Fibroblast of lung (primary cell): ENCODE measurements at regions not wholly inside any gene's neighbourhood (a gene's known extent, or its start where the extent isn't known, plus 50 kb on each side); places are given as distances from the start of the nearest gene placed in this dataset.

Experiments
- DNase-seq, 2 donors: peaks; one replicate each; pipeline versions ENCODE4 v3.0.0 to v3.0.0-alpha.2; 2010; ENCODE audit warnings: low read depth in 2 of 2
- H2AFZ ChIP-seq: 2 replicates; pipeline ENCODE4 v1.5.1; 2012; ENCODE audit warnings: low read length, control low read depth, inconsistent platforms
- H3K27ac ChIP-seq: 2 replicates; pipeline ENCODE4 v1.5.1; 2011; ENCODE audit warnings: low read length, control low read depth; ENCODE audit not compliant: insufficient read depth
- H3K27me3 ChIP-seq: 2 replicates; pipeline ENCODE4 v1.5.1; 2011; ENCODE audit warnings: mild to moderate bottlenecking, low read length; ENCODE audit not compliant: control insufficient read depth, insufficient read depth
- H3K36me3 ChIP-seq: 2 replicates; pipeline ENCODE4 v1.5.1; 2011; ENCODE audit warnings: low read length; ENCODE audit not compliant: control insufficient read depth, insufficient read depth
- H3K4me1 ChIP-seq: 2 replicates; pipeline ENCODE4 v1.5.1; 2011; ENCODE audit warnings: low read length; ENCODE audit not compliant: control insufficient read depth, insufficient read depth; ENCODE audit errors: extremely low read depth
- H3K4me2 ChIP-seq: 2 replicates; pipeline ENCODE4 v1.5.1; 2011; ENCODE audit warnings: low read length, control low read depth; ENCODE audit not compliant: insufficient read depth; ENCODE audit errors: extremely low read depth
- H3K4me3 ChIP-seq, 4 experiments: fragments of 200-600 bp in 1 of 4; sonication (generic) in 1 of 4; replicated peaks in 1 of 4; 2 replicates each; pipeline ENCODE4 v1.5.1; 2011 to 2016; ENCODE audit warnings: low read length in 4 of 4, low read depth in 3 of 4, mild to moderate bottlenecking in 3 of 4, control low read depth in 2 of 4, inconsistent platforms in 1 of 4, mixed read lengths in 1 of 4; ENCODE audit not compliant: insufficient read depth in 1 of 4; ENCODE audit errors: control extremely low read depth in 1 of 4
- H3K79me2 ChIP-seq: 2 replicates; pipeline ENCODE4 v1.5.1; 2012; ENCODE audit warnings: mild to moderate bottlenecking, low read length, inconsistent platforms; ENCODE audit not compliant: control insufficient read depth, insufficient read depth
- H3K9ac ChIP-seq: 2 replicates; pipeline ENCODE4 v1.5.1; 2011; ENCODE audit warnings: mild to moderate bottlenecking, low read length, control low read depth; ENCODE audit not compliant: insufficient read depth
- H3K9me3 ChIP-seq: 2 replicates; pipeline ENCODE4 v1.5.1; 2012; ENCODE audit warnings: low read depth, low read length; ENCODE audit not compliant: control insufficient read depth, insufficient read depth
- H4K20me1 ChIP-seq: 2 replicates; pipeline ENCODE4 v1.5.1; 2011; ENCODE audit warnings: low read length; ENCODE audit not compliant: control insufficient read depth, insufficient read depth; ENCODE audit errors: extremely low read depth
- EZH2 ChIP-seq: IDR thresholded peaks from 2 replicates; pipeline ENCODE4 v1.5.1; 2012; ENCODE audit warnings: low read length, control low read depth, mild to moderate bottlenecking; ENCODE audit errors: missing control alignments
- TF ChIP-seq, protein P1 (sequence below), 2 donors: IDR thresholded peaks in 1 of 2; conservative IDR thresholded peaks in 1 of 2; 1 replicate in 1 of 2; 2 replicates in 1 of 2; pipeline ENCODE4 v1.5.1; 2011 to 2012; ENCODE audit warnings: low read length in 2 of 2, control low read depth in 1 of 2, inconsistent platforms in 1 of 2, low read depth in 1 of 2, mild to moderate bottlenecking in 1 of 2

DNA sequence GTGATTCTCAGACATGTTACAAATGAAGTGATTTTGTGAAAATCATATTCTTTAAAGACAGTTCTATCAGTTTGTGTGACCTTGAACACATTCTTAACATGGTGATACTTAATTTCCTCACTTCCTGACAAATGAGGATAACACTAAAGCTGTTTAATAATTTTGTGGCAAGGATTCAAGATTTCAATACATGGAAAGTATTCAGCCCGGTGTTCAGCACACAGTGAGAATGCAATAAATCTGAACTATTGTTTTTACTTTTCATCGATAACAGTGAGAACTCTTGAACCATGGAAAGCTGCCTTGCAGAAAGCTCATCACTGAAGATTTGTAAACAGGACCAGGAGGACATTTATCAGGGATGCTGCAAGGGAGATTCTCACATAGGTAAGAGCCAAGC lies 57.1 kb upstream of the C5orf46 start:
- Histone ChIP-seq H3K36me3 (no peaks in the 10 kb centered on the region), H4K20me1 (no peaks in the 10 kb centered on the region), H3K4me2 (no peak overlapping the region), H3K4me3 (no peak overlapping the region), H3K9ac (no peak overlapping the region), H3K4me1 (no peaks in the 10 kb centered on the region), H2AFZ (no peak overlapping the region), H3K79me2 (no peaks in the 10 kb centered on the region), H3K9me3 (no peaks in the 10 kb centered on the region), H3K27ac (no peak overlapping the region), H3K27me3 (no peaks in the 10 kb centered on the region)
- TF ChIP-seq, protein P1, sequence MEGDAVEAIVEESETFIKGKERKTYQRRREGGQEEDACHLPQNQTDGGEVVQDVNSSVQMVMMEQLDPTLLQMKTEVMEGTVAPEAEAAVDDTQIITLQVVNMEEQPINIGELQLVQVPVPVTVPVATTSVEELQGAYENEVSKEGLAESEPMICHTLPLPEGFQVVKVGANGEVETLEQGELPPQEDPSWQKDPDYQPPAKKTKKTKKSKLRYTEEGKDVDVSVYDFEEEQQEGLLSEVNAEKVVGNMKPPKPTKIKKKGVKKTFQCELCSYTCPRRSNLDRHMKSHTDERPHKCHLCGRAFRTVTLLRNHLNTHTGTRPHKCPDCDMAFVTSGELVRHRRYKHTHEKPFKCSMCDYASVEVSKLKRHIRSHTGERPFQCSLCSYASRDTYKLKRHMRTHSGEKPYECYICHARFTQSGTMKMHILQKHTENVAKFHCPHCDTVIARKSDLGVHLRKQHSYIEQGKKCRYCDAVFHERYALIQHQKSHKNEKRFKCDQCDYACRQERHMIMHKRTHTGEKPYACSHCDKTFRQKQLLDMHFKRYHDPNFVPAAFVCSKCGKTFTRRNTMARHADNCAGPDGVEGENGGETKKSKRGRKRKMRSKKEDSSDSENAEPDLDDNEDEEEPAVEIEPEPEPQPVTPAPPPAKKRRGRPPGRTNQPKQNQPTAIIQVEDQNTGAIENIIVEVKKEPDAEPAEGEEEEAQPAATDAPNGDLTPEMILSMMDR (conservative IDR thresholded peaks at IDR 0.05 in 1 of 2, IDR thresholded peaks at IDR 0.05 in 1 of 2; ENCODE audit: low read depth in 1 of 2, low read length in 2 of 2): no peak
- TF ChIP-seq EZH2: no peak
- no peak for DNase-seq

DNA sequence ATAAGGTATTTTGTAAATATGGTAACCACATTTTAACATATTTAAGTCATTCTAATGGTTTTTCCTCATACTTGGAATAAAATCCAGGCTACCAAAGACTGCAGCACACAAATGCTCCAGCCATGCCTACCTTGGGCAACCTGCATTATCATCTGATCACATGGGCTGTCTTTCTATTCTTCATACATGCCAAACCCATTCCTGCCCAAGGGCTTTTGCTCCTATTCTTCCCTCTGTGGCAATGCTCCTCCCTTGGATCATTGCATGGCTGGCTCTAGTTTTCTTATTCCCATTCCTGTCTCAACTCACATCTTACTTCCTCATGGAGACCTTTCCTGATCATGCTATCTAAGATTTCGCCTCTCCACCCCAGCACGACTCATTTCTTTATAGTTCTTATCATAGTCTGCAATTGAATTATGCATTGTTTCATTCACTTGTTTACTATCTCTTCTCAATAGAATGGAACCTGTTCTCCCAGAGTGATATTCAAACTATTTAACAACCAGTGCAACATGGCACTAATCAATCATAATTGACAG lies 54.9 kb upstream of the C5orf46 start:
- Histone ChIP-seq H3K4me3 (no peak overlapping the region), H3K79me2 (no peaks in the 10 kb centered on the region), H3K9ac (no peak overlapping the region), H3K4me1 (no peaks in the 10 kb centered on the region), H3K27me3 (no peaks in the 10 kb centered on the region), H3K4me2 (no peak overlapping the region), H2AFZ (no peak overlapping the region), H3K27ac (no peak overlapping the region), H3K9me3 (no peaks in the 10 kb centered on the region), H3K36me3 (no peaks in the 10 kb centered on the region), H4K20me1 (no peaks in the 10 kb centered on the region)
- no peak for TF ChIP-seq EZH2
- TF ChIP-seq, protein P1 (conservative IDR thresholded peaks at IDR 0.05 in 1 of 2, IDR thresholded peaks at IDR 0.05 in 1 of 2; ENCODE audit: low read depth in 1 of 2, low read length in 2 of 2): no peak
- DNase-seq: no peak

DNA sequence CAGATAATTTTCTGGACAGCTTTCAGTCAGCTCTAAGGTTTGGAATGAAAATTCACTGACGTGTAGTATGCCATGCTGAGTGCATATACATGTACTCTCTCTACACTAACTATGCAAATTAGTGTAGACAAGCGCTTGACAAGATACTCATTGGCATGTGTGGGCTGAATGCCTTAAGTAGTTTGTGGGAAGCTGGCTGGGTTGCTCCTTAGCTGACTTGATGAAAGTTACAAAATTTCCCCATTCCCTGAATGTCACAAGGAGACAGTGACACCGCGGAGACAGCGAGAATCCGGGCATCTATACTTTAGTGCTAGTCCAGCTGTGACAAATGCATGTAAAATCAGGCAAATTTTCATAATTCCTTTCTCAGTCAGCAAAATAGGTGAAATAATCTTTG lies 51.6 kb upstream of the C5orf46 start:
- TF ChIP-seq, protein P1 (conservative IDR thresholded peaks at IDR 0.05 in 1 of 2, IDR thresholded peaks at IDR 0.05 in 1 of 2; ENCODE audit: low read depth in 1 of 2, low read length in 2 of 2): no peak
- no peak for TF ChIP-seq EZH2
- Histone ChIP-seq H3K4me2 (no peak overlapping the region), H3K4me1 (no peaks in the 10 kb centered on the region), H3K9ac (no peak overlapping the region), H3K27me3 (no peaks in the 10 kb centered on the region), H3K4me3 (no peak overlapping the region), H3K36me3 (no peaks in the 10 kb centered on the region), H4K20me1 (no peaks in the 10 kb centered on the region), H3K27ac (no peak overlapping the region), H2AFZ (no peak overlapping the region), H3K79me2 (no peaks in the 10 kb centered on the region), H3K9me3 (no peaks in the 10 kb centered on the region)
- DNase-seq: no peak
